Astrocyte of the spinal cord (primary cell): ENCODE measurements at regions not wholly inside any gene's neighbourhood (a gene's known extent, or its start where the extent isn't known, plus 50 kb on each side); places are given as distances from the start of the nearest gene placed in this dataset.

Experiments used
- DNase-seq: peaks from one replicate; pipeline ENCODE4 v3.0.0; 2011; ENCODE audit warnings: low read depth, low spot score
- H3K4me3 ChIP-seq: 2 replicates; pipeline ENCODE4 v1.5.1; 2011; ENCODE audit warnings: low read depth, mild to moderate bottlenecking, low read length, moderate library complexity
- CTCF ChIP-seq: IDR thresholded peaks from 2 replicates; pipeline ENCODE4 v1.5.1; 2012; ENCODE audit warnings: low read depth, mild to moderate bottlenecking, low read length, inconsistent platforms
- in situ Hi-C: cut with HindIII; loops from 2 replicates; pipeline ENCODE4 v1.10.0; 2017; ENCODE audit warnings: low sequenced_read_pairs

- no peak for TF ChIP-seq CTCF
- no peak for DNase-seq
- no peak overlapping the region for H3K4me3 ChIP-seq
- in situ Hi-C loops: no loop called here
These were observed 196.1 kb upstream of the CTAGE1 start for GRCh38 chr18:22613788-22614187.

- TF ChIP-seq CTCF: no peak
- in situ Hi-C loops: no loop called here
- DNase-seq: no peak
- H3K4me3 ChIP-seq: no peak overlapping the region
These were observed 205.8 kb upstream of the CTAGE1 start for GRCh38 chr18:22623513-22623912.

- no peak for TF ChIP-seq CTCF
- H3K4me3 ChIP-seq: no peak overlapping the region
- DNase-seq: no peak
- in situ Hi-C loops: no loop called here
These were observed 206.5 kb upstream of the CTAGE1 start for GRCh38 chr18:22624176-22624575.

- H3K4me3 ChIP-seq: no peak overlapping the region
- DNase-seq: no peak
- in situ Hi-C loops: no loop called here
- TF ChIP-seq CTCF: no peak
These were observed 207.7 kb upstream of the CTAGE1 start for GRCh38 chr18:22625406-22625805.

GRCh38 chr18:22626771-22627170 is 209.1 kb upstream of the CTAGE1 start:
- DNase-seq: no peak
- H3K4me3 ChIP-seq: no peak overlapping the region
- in situ Hi-C loops: no loop called here
- TF ChIP-seq CTCF: no peak

GRCh38 chr18:22627506-22627905 is 209.8 kb upstream of the CTAGE1 start:
- no peak overlapping the region for H3K4me3 ChIP-seq
- DNase-seq: no peak
- TF ChIP-seq CTCF: no peak
- in situ Hi-C loops: no loop called here
